A549 (cell line): ENCODE measurements at regions not wholly inside any gene's neighbourhood (a gene's known extent, or its start where the extent isn't known, plus 50 kb on each side); places are given as distances from the start of the nearest gene placed in this dataset.

Experiments
- ATAC-seq, 2 experiments: fragments of 200-7000 bp in 1 of 2; fragments of >200 bp in 1 of 2; cut with Nextera tagmentation in 1 of 2; cut with Tn5 transposase in 1 of 2; 3 replicates each; pipeline versions ENCODE4 v1.8.0 to v1.9.1; 2018 to 2020; ENCODE audit warnings: mild to moderate bottlenecking in 1 of 2, moderate library complexity in 1 of 2
- CTCF ChIA-PET: fragments of 300-600 bp; sonication (Branson Sonifier 250); formaldehyde crosslinking; extraction: SDS; loops from one replicate; lab custom pipeline; 2021; ENCODE audit warnings: antibody characterized with exemption, inconsistent platforms; lab: Yijun Ruan, JAX
- POLR2A ChIA-PET: fragments of 350-600 bp; formaldehyde crosslinking; extraction: SDS; loops from one replicate; lab custom pipeline; 2021; ENCODE audit warnings: antibody characterized with exemption, inconsistent platforms; lab: Yijun Ruan, JAX
- DNase-seq, 2 experiments: peaks; one replicate each; pipeline versions ENCODE4 v3.0.0 to v3.0.0-alpha.2; 2011 to 2016; ENCODE audit warnings: low read depth in 1 of 2, low spot score in 1 of 2
- FAIRE-seq: peaks from 2 replicates; lab custom pipeline; 2011; peaks lifted over from hg19 to GRCh38; lab: Jason Lieb, UNC
- H3K27ac ChIP-seq, 2 experiments: fragments of >200 bp; sonication (Bioruptor Twin); formaldehyde crosslinking; 3 replicates each; pipeline ENCODE4 v1.5.1; 2016 to 2017
- H3K4me1 ChIP-seq: fragments of >200 bp; sonication (Bioruptor Twin); formaldehyde crosslinking; 3 replicates; pipeline ENCODE4 v1.6.1; 2016
- H3K4me2 ChIP-seq: fragments of >200 bp; sonication (Bioruptor Twin); formaldehyde crosslinking; 3 replicates; pipeline ENCODE4 v1.6.1; 2016
- H3K4me3 ChIP-seq: fragments of >200 bp; sonication (Bioruptor Twin); formaldehyde crosslinking; 3 replicates; pipeline ENCODE4 v1.5.1; 2016
- H3K9me3 ChIP-seq: fragments of >200 bp; sonication (Bioruptor Twin); formaldehyde crosslinking; 3 replicates; pipeline ENCODE4 v1.6.1; 2016
- BHLHE40 ChIP-seq: IDR thresholded peaks from 2 replicates; pipeline ENCODE4 v1.6.1; 2012; ENCODE audit warnings: low read depth, low read length, inconsistent platforms
- CBX8 ChIP-seq: fragments of 200-600 bp; sonication (generic); IDR thresholded peaks from 2 replicates; pipeline ENCODE4 v1.6.1; 2016
- CEBPB ChIP-seq, 2 experiments: fragments of >200 bp in 1 of 2; sonication (Bioruptor Twin) in 1 of 2; formaldehyde crosslinking in 1 of 2; IDR thresholded peaks; 2 replicates each; pipeline ENCODE4 v1.6.1; 2012 to 2016
- CHD2 ChIP-seq: fragments of 150-350 bp; IDR thresholded peaks from 2 replicates; pipeline ENCODE4 v1.6.1; 2014; ENCODE audit warnings: low read length; ENCODE audit not compliant: partially characterized antibody
- EHF ChIP-seq: fragments of 250-450 bp; sonication (Bioruptor Pico); IDR thresholded peaks from 2 replicates; pipeline ENCODE4 v1.5.0; 2020; ENCODE audit warnings: mild to moderate bottlenecking
- EP300 ChIP-seq, 2 experiments: fragments of >200 bp; sonication (Bioruptor Twin); formaldehyde crosslinking; IDR thresholded peaks; 2 replicates in 1 of 2; 3 replicates in 1 of 2; pipeline ENCODE4 v1.6.1; 2016 to 2017
- FOSB ChIP-seq: fragments of 250-450 bp; sonication (Bioruptor Pico); IDR thresholded peaks from 2 replicates; pipeline ENCODE4 v1.5.0; 2020; ENCODE audit warnings: mild to moderate bottlenecking, moderate library complexity
- FOSL2 ChIP-seq, 2 experiments: fragments of 450-650 bp in 1 of 2; fragments of >200 bp in 1 of 2; sonication (Bioruptor Twin) in 1 of 2; formaldehyde crosslinking; IDR thresholded peaks; 2 replicates each; pipeline versions ENCODE4 v1.5.0 to v1.6.1; 2016 to 2020; ENCODE audit warnings: mild to moderate bottlenecking in 1 of 2, moderate library complexity in 1 of 2
- HDAC2 ChIP-seq: fragments of 200-600 bp; sonication (generic); IDR thresholded peaks from 2 replicates; pipeline ENCODE4 v1.6.1; 2016
- JUN ChIP-seq, 2 experiments: fragments of >200 bp; sonication (Bioruptor Twin); formaldehyde crosslinking; IDR thresholded peaks; 2 replicates in 1 of 2; 3 replicates in 1 of 2; pipeline ENCODE4 v1.6.1; 2016 to 2017
- MAFK ChIP-seq: fragments of 450-650 bp; IDR thresholded peaks from 2 replicates; pipeline ENCODE4 v1.6.1; 2014; ENCODE audit not compliant: partially characterized antibody
- NFE2L2 ChIP-seq: fragments of 150-350 bp; conservative IDR thresholded peaks from 2 replicates; pipeline ENCODE4 v1.6.1; 2014; ENCODE audit warnings: low read length
- POLR2A ChIP-seq: IDR thresholded peaks from 2 replicates; pipeline ENCODE4 v1.6.1; 2012; ENCODE audit warnings: mild to moderate bottlenecking, low read length
- RAD21 ChIP-seq, 2 experiments: fragments of >200 bp in 1 of 2; sonication (Bioruptor Twin) in 1 of 2; formaldehyde crosslinking in 1 of 2; IDR thresholded peaks in 1 of 2; conservative IDR thresholded peaks in 1 of 2; 2 replicates in 1 of 2; 3 replicates in 1 of 2; pipeline ENCODE4 v1.6.1; 2012 to 2018; ENCODE audit warnings: inconsistent platforms in 1 of 2
- RARB ChIP-seq: fragments of 250-450 bp; sonication (Bioruptor Pico); IDR thresholded peaks from 2 replicates; pipeline ENCODE4 v1.8.0; 2021; ENCODE audit warnings: mild to moderate bottlenecking, moderate library complexity
- RCOR1 ChIP-seq: fragments of 150-350 bp; IDR thresholded peaks from 2 replicates; pipeline ENCODE4 v1.6.1; 2014; ENCODE audit warnings: antibody characterized with exemption, low read length, low read depth
- SMC3 ChIP-seq: fragments of >200 bp; sonication (Bioruptor Twin); formaldehyde crosslinking; IDR thresholded peaks from 3 replicates; pipeline ENCODE4 v1.6.1; 2018; ENCODE audit warnings: inconsistent platforms
- TFCP2L1 ChIP-seq: fragments of 250-450 bp; sonication (Bioruptor Pico); IDR thresholded peaks from 2 replicates; pipeline ENCODE4 v1.5.0; 2021; ENCODE audit warnings: mild to moderate bottlenecking
- ZC3H11A ChIP-seq: fragments of 450-650 bp; IDR thresholded peaks from 2 replicates; pipeline ENCODE4 v1.6.1; 2014; ENCODE audit warnings: antibody characterized with exemption, mild to moderate bottlenecking
- ZNF302 ChIP-seq: fragments of 250-450 bp; sonication (Bioruptor Pico); IDR thresholded peaks from 2 replicates; pipeline ENCODE4 v1.9.0; 2021; ENCODE audit warnings: inconsistent platforms, mild to moderate bottlenecking, moderate library complexity
- WGBS: methylation state at CpG from one replicate; pipeline ENCODE4 v1.1.6; 2017; ENCODE audit errors: missing lambda C conversion rate; 5-methylcytosine and 5-hydroxymethylcytosine counted together
- TF ChIP-seq, protein P1 (sequence below): fragments of 450-650 bp; IDR thresholded peaks from 2 replicates; pipeline ENCODE4 v1.6.1; 2014; ENCODE audit warnings: antibody characterized with exemption
- TF ChIP-seq, protein P2 (sequence below): fragments of 250-450 bp; sonication (Bioruptor Pico); IDR thresholded peaks from 2 replicates; pipeline ENCODE4 v1.5.0; 2020; ENCODE audit warnings: low read depth, mild to moderate bottlenecking, moderate library complexity
- TF ChIP-seq, protein P3 (sequence below): fragments of 150-350 bp; IDR thresholded peaks from 2 replicates; pipeline ENCODE4 v1.6.1; 2014; ENCODE audit warnings: low read depth, mild to moderate bottlenecking, low read length
- TF ChIP-seq, protein P4 (sequence below): fragments of 200-600 bp; sonication (generic); IDR thresholded peaks from 2 replicates; pipeline ENCODE4 v1.6.1; 2016; ENCODE audit warnings: antibody characterized with exemption, mild to moderate bottlenecking, moderate library complexity
- TF ChIP-seq, protein P5 (sequence below): fragments of >200 bp; sonication (Bioruptor Twin); formaldehyde crosslinking; IDR thresholded peaks from 2 replicates; pipeline ENCODE4 v1.6.1; 2016
- TF ChIP-seq, protein P6 (sequence below): fragments of 250-450 bp; sonication (Bioruptor Pico); IDR thresholded peaks from 2 replicates; pipeline ENCODE4 v1.5.0; 2021; ENCODE audit warnings: mild to moderate bottlenecking, moderate library complexity, borderline replicate concordance

DNA sequence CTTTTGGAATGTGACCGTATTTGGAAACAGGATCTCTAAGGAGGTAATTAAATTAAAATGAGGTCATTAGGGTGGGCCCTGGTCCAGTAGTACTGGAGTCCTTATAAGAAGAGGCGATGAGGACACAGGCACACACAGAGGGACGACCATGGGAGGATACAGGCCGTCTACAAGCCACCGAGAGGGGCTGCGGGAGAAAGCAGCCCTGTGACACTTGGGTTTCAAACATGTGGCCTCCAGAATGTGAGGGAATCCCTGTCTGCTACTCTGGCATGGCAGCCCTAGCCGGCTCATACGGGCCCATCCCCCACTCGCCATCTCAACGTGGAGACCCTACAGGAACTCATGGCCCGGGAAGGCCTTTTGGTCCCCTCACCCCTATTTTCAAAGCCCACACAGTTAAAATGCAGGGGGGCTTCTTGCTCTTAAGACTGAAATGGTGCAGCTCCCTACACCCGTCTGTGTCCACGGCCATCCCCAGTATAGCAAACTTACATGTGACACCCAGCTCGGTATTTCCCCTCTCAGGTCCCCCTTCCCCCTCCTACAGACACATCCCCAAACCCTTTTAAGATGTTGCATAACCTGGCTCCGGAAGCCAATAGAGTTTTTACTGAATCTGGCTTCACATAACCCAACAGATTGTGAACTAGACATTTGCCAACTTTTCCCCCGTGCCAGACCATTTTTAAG lies 124.1 kb upstream of the TBL1X start:
- 70% methylated on average over 15 of the region's 16 CpGs for WGBS
- TF ChIP-seq CEBPB (IDR thresholded peaks at IDR 0.05) (peak in 1 of 2 experiments; percentile 22; a peak in 1 of 4 replicates), EHF (no peak)
- Histone ChIP-seq H3K4me2 (peak overlapping the region; percentile 79), H3K27ac (peak overlapping the region; percentile 80 to 87), H3K9me3 (no peaks in the 10 kb centered on the region), H3K4me3 (no peak overlapping the region), H3K4me1 (peaks cover 28% of the 10 kb centered on the region)
- FAIRE-seq (peak; percentile 36), ATAC-seq (no peak), DNase-seq (no peak)
- ChIA-PET POLR2A (no interaction called here), CTCF (interaction anchor here (1.0 kb wide), 1 partner anchor 369 kb away, joined by 3 read pairs; no protein-coding TSS in a partner anchor)

DNA sequence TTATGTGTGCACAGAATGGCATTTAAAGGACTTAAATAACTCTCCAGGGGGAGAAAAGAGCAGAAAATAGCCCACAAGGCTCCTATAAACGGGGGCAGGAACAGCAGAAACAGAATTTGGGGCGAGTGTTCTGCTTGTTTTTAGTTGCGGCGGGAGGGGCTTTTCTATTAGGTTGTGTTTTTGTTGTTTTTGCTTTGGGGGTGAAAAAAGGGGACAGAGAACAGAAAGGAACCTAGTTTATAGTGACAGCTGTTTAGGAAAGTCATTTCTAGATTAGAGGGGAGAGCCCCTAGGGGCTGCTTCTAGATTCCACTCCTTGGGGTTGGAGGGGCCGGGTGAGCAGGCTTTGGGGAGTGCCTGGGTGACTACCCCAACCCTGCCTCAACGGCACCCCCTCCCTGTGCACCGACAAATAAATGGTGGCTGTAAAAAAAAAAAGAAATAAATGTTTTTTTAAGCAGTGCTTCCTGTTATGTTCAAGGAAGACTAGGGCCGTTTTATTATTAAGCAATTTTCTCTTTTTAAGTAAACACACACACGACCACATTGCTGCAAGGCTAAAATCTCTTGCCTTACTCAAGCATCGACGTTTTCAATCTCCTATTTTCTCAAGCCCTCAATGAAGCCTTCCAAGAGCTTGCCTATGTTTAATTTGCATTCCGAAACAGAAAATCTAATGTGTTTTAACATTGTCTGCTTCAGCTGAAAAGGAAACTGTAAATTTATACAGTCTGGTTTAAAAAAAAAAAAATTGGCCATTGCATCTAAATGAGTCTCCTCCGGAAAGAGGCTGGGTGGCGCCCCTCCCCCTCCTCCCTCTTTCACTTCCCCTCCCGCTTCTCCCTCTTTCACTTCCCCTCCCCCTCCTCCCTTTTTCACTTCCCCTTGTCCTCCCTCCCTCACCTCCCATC lies 123.3 kb upstream of the TBL1X start:
- Histone ChIP-seq H3K9me3 (no peaks in the 10 kb centered on the region), H3K4me1 (peaks cover 28% of the 10 kb centered on the region), H3K4me3 (peak overlapping the region; percentile 32; the same call in 2 of the 3 replicates), H3K4me2 (peak overlapping the region; percentile 79), H3K27ac (peak overlapping the region; percentile 80 to 87)
- POLR2A ChIA-PET = no interaction called here
- 20% methylated on average over 14 of the region's 15 CpGs for WGBS
- peak; percentile 60; a peak in 5 of 6 replicates for ATAC-seq
- DNase-seq = peak; percentile 45 to 69
- FAIRE-seq = peak; percentile 97
- CTCF ChIA-PET = no interaction called here
- peak; percentile 32 to 35; a peak in 2 of 5 replicates for TF ChIP-seq EP300 (IDR thresholded peaks at IDR 0.05)
- no peak for TF ChIP-seq CHD2
- TF ChIP-seq ZNF302 = no peak
- TF ChIP-seq CEBPB (IDR thresholded peaks at IDR 0.05) = peak; percentile 37 to 73; a peak in 3 of 4 replicates
- TF ChIP-seq RAD21 (conservative IDR thresholded peaks at IDR 0.05 in 1 of 2, IDR thresholded peaks at IDR 0.05 in 1 of 2) = peak in 1 of 2 experiments; percentile 42; a peak in 2 of 5 replicates
- TF ChIP-seq, protein P1, sequence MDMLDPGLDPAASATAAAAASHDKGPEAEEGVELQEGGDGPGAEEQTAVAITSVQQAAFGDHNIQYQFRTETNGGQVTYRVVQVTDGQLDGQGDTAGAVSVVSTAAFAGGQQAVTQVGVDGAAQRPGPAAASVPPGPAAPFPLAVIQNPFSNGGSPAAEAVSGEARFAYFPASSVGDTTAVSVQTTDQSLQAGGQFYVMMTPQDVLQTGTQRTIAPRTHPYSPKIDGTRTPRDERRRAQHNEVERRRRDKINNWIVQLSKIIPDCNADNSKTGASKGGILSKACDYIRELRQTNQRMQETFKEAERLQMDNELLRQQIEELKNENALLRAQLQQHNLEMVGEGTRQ = no peak
- no peak for TF ChIP-seq BHLHE40
- no peak for TF ChIP-seq HDAC2
- no peak; a peak in 1 of 5 replicates for TF ChIP-seq JUN (IDR thresholded peaks at IDR 0.05)
- TF ChIP-seq, protein P2, sequence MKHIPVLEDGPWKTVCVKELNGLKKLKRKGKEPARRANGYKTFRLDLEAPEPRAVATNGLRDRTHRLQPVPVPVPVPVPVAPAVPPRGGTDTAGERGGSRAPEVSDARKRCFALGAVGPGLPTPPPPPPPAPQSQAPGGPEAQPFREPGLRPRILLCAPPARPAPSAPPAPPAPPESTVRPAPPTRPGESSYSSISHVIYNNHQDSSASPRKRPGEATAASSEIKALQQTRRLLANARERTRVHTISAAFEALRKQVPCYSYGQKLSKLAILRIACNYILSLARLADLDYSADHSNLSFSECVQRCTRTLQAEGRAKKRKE (CRISPR knock-in tag) = no peak
- no peak for TF ChIP-seq TFCP2L1 (CRISPR knock-in tag)
- TF ChIP-seq FOSL2 (IDR thresholded peaks at IDR 0.05) = no peak
- no peak for TF ChIP-seq FOSL2 (CRISPR knock-in tag; IDR thresholded peaks at IDR 0.05)
- no peak for TF ChIP-seq ZC3H11A
- TF ChIP-seq, protein P3, sequence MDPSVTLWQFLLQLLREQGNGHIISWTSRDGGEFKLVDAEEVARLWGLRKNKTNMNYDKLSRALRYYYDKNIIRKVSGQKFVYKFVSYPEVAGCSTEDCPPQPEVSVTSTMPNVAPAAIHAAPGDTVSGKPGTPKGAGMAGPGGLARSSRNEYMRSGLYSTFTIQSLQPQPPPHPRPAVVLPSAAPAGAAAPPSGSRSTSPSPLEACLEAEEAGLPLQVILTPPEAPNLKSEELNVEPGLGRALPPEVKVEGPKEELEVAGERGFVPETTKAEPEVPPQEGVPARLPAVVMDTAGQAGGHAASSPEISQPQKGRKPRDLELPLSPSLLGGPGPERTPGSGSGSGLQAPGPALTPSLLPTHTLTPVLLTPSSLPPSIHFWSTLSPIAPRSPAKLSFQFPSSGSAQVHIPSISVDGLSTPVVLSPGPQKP = no peak
- TF ChIP-seq, protein P4, sequence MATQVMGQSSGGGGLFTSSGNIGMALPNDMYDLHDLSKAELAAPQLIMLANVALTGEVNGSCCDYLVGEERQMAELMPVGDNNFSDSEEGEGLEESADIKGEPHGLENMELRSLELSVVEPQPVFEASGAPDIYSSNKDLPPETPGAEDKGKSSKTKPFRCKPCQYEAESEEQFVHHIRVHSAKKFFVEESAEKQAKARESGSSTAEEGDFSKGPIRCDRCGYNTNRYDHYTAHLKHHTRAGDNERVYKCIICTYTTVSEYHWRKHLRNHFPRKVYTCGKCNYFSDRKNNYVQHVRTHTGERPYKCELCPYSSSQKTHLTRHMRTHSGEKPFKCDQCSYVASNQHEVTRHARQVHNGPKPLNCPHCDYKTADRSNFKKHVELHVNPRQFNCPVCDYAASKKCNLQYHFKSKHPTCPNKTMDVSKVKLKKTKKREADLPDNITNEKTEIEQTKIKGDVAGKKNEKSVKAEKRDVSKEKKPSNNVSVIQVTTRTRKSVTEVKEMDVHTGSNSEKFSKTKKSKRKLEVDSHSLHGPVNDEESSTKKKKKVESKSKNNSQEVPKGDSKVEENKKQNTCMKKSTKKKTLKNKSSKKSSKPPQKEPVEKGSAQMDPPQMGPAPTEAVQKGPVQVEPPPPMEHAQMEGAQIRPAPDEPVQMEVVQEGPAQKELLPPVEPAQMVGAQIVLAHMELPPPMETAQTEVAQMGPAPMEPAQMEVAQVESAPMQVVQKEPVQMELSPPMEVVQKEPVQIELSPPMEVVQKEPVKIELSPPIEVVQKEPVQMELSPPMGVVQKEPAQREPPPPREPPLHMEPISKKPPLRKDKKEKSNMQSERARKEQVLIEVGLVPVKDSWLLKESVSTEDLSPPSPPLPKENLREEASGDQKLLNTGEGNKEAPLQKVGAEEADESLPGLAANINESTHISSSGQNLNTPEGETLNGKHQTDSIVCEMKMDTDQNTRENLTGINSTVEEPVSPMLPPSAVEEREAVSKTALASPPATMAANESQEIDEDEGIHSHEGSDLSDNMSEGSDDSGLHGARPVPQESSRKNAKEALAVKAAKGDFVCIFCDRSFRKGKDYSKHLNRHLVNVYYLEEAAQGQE = no peak
- TF ChIP-seq CBX8 = no peak
- no peak for TF ChIP-seq RCOR1
- TF ChIP-seq, protein P5, sequence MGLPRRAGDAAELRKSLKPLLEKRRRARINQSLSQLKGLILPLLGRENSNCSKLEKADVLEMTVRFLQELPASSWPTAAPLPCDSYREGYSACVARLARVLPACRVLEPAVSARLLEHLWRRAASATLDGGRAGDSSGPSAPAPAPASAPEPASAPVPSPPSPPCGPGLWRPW = 0 out of 2 replicates have a peak, but pooled peaks have one; percentile 37
- no peak for TF ChIP-seq EHF
- no peak for TF ChIP-seq POLR2A
- no peak for TF ChIP-seq MAFK
- TF ChIP-seq RARB (CRISPR knock-in tag) = no peak
- TF ChIP-seq, protein P6, sequence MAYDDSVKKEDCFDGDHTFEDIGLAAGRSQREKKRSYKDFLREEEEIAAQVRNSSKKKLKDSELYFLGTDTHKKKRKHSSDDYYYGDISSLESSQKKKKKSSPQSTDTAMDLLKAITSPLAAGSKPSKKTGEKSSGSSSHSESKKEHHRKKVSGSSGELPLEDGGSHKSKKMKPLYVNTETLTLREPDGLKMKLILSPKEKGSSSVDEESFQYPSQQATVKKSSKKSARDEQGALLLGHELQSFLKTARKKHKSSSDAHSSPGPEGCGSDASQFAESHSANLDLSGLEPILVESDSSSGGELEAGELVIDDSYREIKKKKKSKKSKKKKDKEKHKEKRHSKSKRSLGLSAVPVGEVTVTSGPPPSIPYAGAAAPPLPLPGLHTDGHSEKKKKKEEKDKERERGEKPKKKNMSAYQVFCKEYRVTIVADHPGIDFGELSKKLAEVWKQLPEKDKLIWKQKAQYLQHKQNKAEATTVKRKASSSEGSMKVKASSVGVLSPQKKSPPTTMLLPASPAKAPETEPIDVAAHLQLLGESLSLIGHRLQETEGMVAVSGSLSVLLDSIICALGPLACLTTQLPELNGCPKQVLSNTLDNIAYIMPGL (CRISPR knock-in tag) = no peak
- peak; percentile 33; the same call in 2 of the 3 replicates for TF ChIP-seq SMC3
- TF ChIP-seq NFE2L2 = no peak
- TF ChIP-seq FOSB (CRISPR knock-in tag) = no peak
